Neuron (in vitro differentiated cells): ENCODE measurements at regions not wholly inside any gene's neighbourhood (a gene's known extent, or its start where the extent isn't known, plus 50 kb on each side); places are given as distances from the start of the nearest gene placed in this dataset.

ENCODE experiments used
- H2AFZ ChIP-seq: one replicate; pipeline ENCODE4 v1.6.1; 2013; ENCODE audit warnings: low read depth, mild to moderate bottlenecking, inconsistent platforms, low read length, moderate library complexity
- H3K27me3 ChIP-seq: one replicate; pipeline ENCODE4 v1.6.1; 2013; ENCODE audit warnings: low read length; ENCODE audit not compliant: insufficient read depth
- H3K36me3 ChIP-seq: one replicate; pipeline ENCODE4 v1.6.1; 2013; ENCODE audit warnings: low read length; ENCODE audit not compliant: insufficient read depth
- H3K4me1 ChIP-seq: one replicate; pipeline ENCODE4 v1.6.1; 2013; ENCODE audit warnings: low read length; ENCODE audit not compliant: insufficient read depth
- H3K4me3 ChIP-seq: 2 replicates; pipeline ENCODE4 v1.5.1; 2013; ENCODE audit warnings: mild to moderate bottlenecking, low read length, moderate library complexity
- H3K9me3 ChIP-seq: one replicate; pipeline ENCODE4 v1.6.1; 2013; ENCODE audit warnings: low read length

GRCh38 chr18:22538426-22538825, 120.7 kb upstream of the CTAGE1 start:
- no peak overlapping the region for H3K4me3 ChIP-seq
- no peaks in the 10 kb centered on the region for H3K4me1 ChIP-seq
- H2AFZ ChIP-seq = no peak overlapping the region
- no peaks in the 10 kb centered on the region for H3K9me3 ChIP-seq
- H3K27me3 ChIP-seq = no peaks in the 10 kb centered on the region
- no peaks in the 10 kb centered on the region for H3K36me3 ChIP-seq

- H2AFZ ChIP-seq = no peak overlapping the region
- no peaks in the 10 kb centered on the region for H3K36me3 ChIP-seq
- no peaks in the 10 kb centered on the region for H3K27me3 ChIP-seq
- H3K4me3 ChIP-seq = no peak overlapping the region
- H3K4me1 ChIP-seq = no peaks in the 10 kb centered on the region
- no peaks in the 10 kb centered on the region for H3K9me3 ChIP-seq
These were observed 121.5 kb upstream of the CTAGE1 start for GRCh38 chr18:22539051-22539765.

- H3K27me3 ChIP-seq = no peaks in the 10 kb centered on the region
- no peaks in the 10 kb centered on the region for H3K4me1 ChIP-seq
These were observed 123.5 kb upstream of the CTAGE1 start for GRCh38 chr18:22541232-22541631.

DNA sequence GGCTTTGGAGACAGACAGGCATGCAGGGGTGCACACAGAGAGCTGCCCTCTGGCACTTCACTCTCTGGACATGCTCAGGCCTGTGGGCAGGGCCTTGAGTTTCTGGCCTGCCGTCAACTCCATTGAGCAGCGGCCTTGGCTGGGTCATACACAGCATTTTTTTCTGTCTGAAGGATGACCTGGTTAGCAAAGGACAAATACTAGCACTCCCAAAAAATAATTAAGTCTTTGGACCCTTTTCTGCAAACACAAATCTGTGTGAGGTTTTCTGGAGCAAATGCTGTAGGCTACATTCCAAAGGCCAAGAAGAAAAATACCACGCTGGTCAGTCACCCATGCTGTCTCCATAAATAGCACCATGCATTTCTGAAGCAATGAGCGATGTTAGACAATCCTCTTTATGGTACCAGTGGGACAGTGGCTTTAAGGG, 124.7 kb upstream of the CTAGE1 start:
- no peaks in the 10 kb centered on the region for H3K9me3 ChIP-seq

More at GRCh38 chr18:22541232-22541631, 123.5 kb upstream of the CTAGE1 start:
- H3K4me3 ChIP-seq = no peak overlapping the region
- no peaks in the 10 kb centered on the region for H3K9me3 ChIP-seq
- no peaks in the 10 kb centered on the region for H3K36me3 ChIP-seq
- no peak overlapping the region for H2AFZ ChIP-seq

DNA sequence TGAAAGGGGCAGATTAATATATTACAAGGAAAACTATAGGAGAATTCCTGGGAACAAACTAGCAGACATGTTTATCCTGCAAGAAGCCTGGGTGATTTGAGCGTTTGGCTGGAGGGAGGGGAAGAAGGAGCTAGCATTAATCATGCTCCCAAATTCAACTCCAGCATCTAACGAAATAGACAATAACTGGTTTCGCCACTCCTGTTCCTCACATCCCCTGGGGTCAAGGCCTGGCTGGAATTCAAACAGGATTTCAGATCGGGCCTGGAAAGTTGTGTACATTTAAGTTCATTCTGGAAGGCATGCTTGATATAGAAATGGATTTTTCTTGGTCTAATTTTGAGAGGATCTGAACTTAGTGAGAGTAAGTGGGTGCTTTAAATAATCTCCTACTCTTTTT, 126.1 kb upstream of the CTAGE1 start:
- Histone ChIP-seq H3K36me3 (no peaks in the 10 kb centered on the region), H3K27me3 (no peaks in the 10 kb centered on the region), H3K9me3 (no peaks in the 10 kb centered on the region), H3K4me1 (no peaks in the 10 kb centered on the region), H3K4me3 (no peak overlapping the region), H2AFZ (no peak overlapping the region)

More for the DNA sequence above, 124.7 kb upstream of the CTAGE1 start:
- Histone ChIP-seq H3K27me3 (no peaks in the 10 kb centered on the region), H2AFZ (no peak overlapping the region), H3K36me3 (no peaks in the 10 kb centered on the region), H3K4me3 (no peak overlapping the region), H3K4me1 (no peaks in the 10 kb centered on the region)

DNA sequence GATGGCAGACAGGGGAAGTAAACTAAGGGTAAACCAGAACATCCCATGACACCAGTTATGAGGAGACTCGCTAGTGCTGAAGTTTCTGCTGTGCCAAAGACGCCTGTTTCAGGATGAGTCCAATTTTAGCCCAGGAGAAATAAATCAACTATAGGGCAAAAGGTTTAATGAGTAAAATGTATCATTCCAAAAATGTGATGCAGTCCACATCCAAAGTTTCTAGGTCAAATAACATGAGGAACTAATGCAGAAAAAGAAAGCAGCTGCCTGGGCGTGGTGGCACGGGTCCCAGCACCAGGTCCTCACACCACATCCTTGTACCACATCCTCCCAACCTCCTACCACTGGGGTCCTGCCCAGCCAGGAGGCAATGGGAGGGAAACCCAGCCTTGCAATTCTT, 126.9 kb upstream of the CTAGE1 start:
- Histone ChIP-seq H3K36me3 (no peaks in the 10 kb centered on the region), H2AFZ (no peak overlapping the region), H3K4me1 (no peaks in the 10 kb centered on the region), H3K9me3 (no peaks in the 10 kb centered on the region), H3K27me3 (no peaks in the 10 kb centered on the region), H3K4me3 (no peak overlapping the region)

DNA sequence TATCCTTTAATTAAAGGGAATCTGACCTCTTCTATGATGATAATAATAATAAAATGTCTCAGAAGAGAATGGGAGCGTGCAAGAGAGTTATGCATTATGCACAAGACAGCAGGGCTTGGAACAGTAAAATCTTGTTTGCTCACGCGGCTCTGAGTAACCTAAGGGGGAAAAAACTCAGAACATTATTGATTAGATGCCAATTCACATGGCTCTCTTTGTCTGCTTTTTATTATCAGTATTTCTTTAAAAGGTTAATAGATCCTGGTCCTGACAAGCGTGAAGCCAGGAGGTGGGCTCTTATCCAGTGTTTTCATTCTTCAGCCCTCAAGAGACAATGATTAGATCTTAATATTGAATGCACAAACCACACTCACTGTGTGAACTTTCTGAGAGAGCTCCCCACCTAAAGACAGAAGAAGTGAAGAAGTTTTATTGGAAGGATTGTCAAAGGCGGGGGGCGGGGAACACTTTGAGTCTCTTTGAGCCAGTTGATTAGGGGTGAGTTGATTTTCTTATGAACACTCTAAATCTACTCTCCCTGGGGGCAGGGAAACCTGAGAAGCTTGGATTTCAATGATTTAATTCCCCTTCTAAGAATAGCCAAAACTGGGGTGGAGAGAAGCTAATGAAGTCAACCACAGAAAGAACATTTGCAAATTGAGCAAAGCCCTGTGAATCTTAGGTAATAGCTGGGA, 127.5 kb upstream of the CTAGE1 start:
- Histone ChIP-seq H2AFZ (no peak overlapping the region), H3K27me3 (no peaks in the 10 kb centered on the region), H3K9me3 (no peaks in the 10 kb centered on the region), H3K36me3 (no peaks in the 10 kb centered on the region), H3K4me3 (no peak overlapping the region), H3K4me1 (no peaks in the 10 kb centered on the region)

GRCh38 chr18:22546905-22547570, 129.3 kb upstream of the CTAGE1 start:
- H3K4me1 ChIP-seq = no peaks in the 10 kb centered on the region
- no peaks in the 10 kb centered on the region for H3K36me3 ChIP-seq
- H3K4me3 ChIP-seq = no peak overlapping the region
- no peaks in the 10 kb centered on the region for H3K9me3 ChIP-seq
- H2AFZ ChIP-seq = no peak overlapping the region
- no peaks in the 10 kb centered on the region for H3K27me3 ChIP-seq

GRCh38 chr18:22547807-22548561, 130.3 kb upstream of the CTAGE1 start:
- H3K4me3 ChIP-seq = no peak overlapping the region
- H2AFZ ChIP-seq = no peak overlapping the region
- no peaks in the 10 kb centered on the region for H3K36me3 ChIP-seq
- H3K27me3 ChIP-seq = no peaks in the 10 kb centered on the region
- no peaks in the 10 kb centered on the region for H3K9me3 ChIP-seq
- H3K4me1 ChIP-seq = no peaks in the 10 kb centered on the region

DNA sequence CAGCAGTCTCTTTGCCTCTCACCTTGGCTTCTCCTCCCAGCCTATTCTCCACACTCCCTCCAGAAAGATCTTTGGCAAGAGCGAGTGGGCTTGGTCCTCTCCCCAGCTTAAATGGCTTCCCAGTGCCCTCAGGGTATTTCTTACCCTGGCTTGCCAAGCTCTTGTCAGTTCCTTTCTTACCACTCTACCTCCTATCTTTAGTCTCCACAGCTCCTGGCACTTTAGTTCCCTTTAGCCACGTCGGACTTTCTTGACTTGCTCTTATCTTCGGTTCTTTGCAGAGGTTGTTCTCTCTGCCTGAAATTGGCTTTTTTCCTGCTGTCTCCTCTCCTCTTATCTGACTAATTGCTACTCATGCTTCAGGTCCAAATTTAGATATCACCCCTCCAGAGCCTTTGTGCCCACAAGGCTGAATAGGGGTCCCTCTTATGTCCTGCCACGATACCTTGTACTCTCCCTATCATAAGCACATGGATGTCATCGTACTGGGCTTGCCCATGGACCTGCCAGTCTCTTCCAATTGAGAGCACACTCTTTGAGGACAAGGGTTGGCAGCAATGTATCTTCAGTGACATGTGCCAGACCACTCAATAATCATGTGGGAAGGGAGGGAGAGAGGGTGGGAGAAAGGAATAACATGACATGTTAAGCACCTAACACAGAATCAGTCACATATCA, 131.7 kb upstream of the CTAGE1 start:
- Histone ChIP-seq H3K4me1 (no peaks in the 10 kb centered on the region), H2AFZ (no peak overlapping the region), H3K36me3 (no peaks in the 10 kb centered on the region), H3K27me3 (no peaks in the 10 kb centered on the region), H3K4me3 (no peak overlapping the region), H3K9me3 (no peaks in the 10 kb centered on the region)

DNA sequence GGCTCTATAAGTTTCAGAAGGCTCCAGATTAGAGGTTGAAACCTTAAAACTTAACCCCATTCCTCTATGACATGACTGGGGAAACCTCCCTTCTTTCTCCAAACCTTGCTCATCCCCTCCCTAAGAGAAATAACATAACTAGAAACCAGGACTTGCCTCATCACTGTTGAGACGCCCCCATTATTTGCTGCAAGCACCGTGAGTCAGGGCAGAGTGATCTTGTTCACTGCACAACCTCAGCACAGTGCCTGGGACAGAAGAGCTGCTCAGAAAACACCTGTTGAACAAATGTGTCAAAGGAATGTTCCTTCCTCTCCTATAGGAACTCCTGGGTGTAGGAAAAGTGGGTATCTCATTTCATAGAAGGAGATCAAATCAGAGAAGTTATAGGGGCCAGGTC, 132.7 kb upstream of the CTAGE1 start:
- Histone ChIP-seq H3K36me3 (no peaks in the 10 kb centered on the region), H3K27me3 (no peaks in the 10 kb centered on the region), H3K4me1 (no peaks in the 10 kb centered on the region)

DNA sequence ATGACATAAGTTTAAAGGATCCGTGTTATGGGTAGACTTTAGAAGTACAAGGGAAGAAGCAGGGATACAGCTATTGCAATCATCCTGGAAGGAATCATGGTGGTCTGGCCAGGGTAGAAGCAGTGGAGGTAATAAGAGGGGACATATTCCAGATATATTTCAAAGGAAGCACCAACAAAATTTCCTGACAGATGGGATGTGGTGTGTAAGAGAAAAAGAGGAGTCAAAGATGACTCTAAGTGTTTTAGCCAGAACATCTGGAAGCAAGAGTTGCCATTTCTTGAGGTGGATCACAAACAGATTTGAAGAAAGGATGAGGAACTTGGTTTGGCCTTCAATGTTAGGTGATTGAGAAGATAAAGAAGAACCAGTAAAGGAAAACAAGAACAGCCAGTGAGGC, 133.1 kb upstream of the CTAGE1 start:
- Histone ChIP-seq H3K27me3 (no peaks in the 10 kb centered on the region), H3K4me3 (no peak overlapping the region), H2AFZ (no peak overlapping the region), H3K36me3 (no peaks in the 10 kb centered on the region), H3K4me1 (no peaks in the 10 kb centered on the region), H3K9me3 (no peaks in the 10 kb centered on the region)

More for the DNA sequence above, 132.7 kb upstream of the CTAGE1 start:
- no peaks in the 10 kb centered on the region for H3K9me3 ChIP-seq
- H2AFZ ChIP-seq = no peak overlapping the region
- no peak overlapping the region for H3K4me3 ChIP-seq
